ENCODE measurements at regions not wholly inside any gene's neighbourhood (a gene's known extent, or its start where the extent isn't known, plus 50 kb on each side); places are given as distances from the start of the nearest gene placed in this dataset.

DNA sequence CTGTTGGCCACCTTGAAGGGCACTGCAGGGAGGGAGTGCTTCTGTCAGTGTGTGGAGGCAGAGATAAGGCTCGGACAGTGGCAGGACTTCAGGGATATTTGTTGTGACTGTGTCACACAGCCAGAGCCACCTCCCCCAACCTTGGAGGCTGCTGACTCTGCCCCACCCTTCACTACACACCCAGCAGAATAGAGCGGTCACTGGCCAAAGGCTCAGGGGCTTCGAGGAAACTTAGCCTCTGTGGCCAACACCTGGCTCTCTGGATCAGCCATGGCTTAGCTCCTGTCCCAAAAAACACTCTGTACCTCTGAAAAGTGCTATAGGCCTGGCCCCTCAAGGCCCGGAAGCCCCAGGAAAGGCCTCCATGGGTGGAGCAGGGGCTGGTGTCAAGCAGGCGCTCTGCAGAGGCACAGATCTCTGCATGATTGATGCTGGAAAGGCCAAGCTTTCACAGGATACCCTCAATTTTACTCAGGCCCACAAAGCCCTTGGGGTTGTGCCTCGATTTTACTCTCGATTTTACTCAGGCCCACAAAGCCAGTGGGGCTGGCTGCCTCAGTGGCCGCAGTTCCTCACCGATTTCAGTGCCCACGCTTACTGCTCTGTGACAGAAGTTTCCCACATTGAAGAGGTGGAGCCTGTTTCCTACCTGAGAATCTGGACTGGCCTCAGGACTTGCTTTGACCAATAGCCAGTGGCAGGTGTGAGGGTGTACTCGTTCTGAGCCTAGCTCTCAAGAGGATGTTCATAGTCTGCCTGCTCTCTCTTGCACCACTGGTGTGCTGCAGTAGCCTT lies 113.2 kb upstream of the GPR26 start:
- no peaks in the 10 kb centered on the region for H3K36me3 ChIP-seq (ENCODE audit: control insufficient read depth in 2 of 2, extremely low read depth in 1 of 2, insufficient read depth in 2 of 2, low read length in 2 of 2)
- DNase-seq (ENCODE audit: low read depth, low spot score): no peak
- POLR2A ChIA-PET: no interaction called here
- no peak for TF ChIP-seq FOS (IDR thresholded peaks at IDR 0.05; ENCODE audit: borderline replicate concordance, insufficient read depth, low read length)
- TF ChIP-seq, protein P1, sequence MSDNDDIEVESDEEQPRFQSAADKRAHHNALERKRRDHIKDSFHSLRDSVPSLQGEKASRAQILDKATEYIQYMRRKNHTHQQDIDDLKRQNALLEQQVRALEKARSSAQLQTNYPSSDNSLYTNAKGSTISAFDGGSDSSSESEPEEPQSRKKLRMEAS (IDR thresholded peaks at IDR 0.05; ENCODE audit: insufficient read depth, insufficient read length): no peak
- TF ChIP-seq POLR2A (IDR thresholded peaks at IDR 0.05; ENCODE audit: low read depth, low read length): no peak
- TF ChIP-seq MYC (IDR thresholded peaks at IDR 0.05; ENCODE audit: low read depth, low read length): no peak
- TF ChIP-seq GATA2 (IDR thresholded peaks at IDR 0.05; ENCODE audit: insufficient read depth, insufficient read length, low read depth, low read length): no peak
- TF ChIP-seq JUN (IDR thresholded peaks at IDR 0.05; ENCODE audit: borderline replicate concordance, insufficient read depth, insufficient read length, low read depth): no peak
- TF ChIP-seq EZH2 (IDR thresholded peaks at IDR 0.05; ENCODE audit: borderline replicate concordance, low read depth, low read length, severe bottlenecking): no peak
- TF ChIP-seq CTCF (IDR thresholded peaks at IDR 0.05; ENCODE audit: extremely low read depth in 1 of 2, insufficient read depth in 1 of 2, low read depth in 1 of 2, low read length in 2 of 2): no peak
- TF ChIP-seq POLR2AphosphoS5 (IDR thresholded peaks at IDR 0.05; ENCODE audit: insufficient read depth, low read depth, low read length): no peak
- BruUV-seq (replicated peaks): no TSS peak
- H3K9ac ChIP-seq (replicated peaks; ENCODE audit: extremely low read depth, insufficient read depth, low read length): no peak overlapping the region
- FAIRE-seq: no peak
- CTCF ChIA-PET: no interaction called here
- H3K4me3 ChIP-seq (replicated peaks in 1 of 3; ENCODE audit: insufficient read depth in 1 of 3, low read depth in 1 of 3, low read length in 3 of 3): no peak overlapping the region
- no peak overlapping the region for H3K4me2 ChIP-seq (ENCODE audit: insufficient read depth, low read length)
- H3K79me2 ChIP-seq (ENCODE audit: control insufficient read depth, insufficient read depth, low read length): no peaks in the 10 kb centered on the region
- H3K27ac ChIP-seq (ENCODE audit: insufficient read depth, low read depth, low read length): no peak overlapping the region
- dilution Hi-C loops (cut with MboI; ENCODE audit: extremely low pct_ligation_motif_present, low sequenced_read_pairs) (no loop called here), intact Hi-C loops (cut with micrococcal nuclease) (no loop called here)
- no peaks in the 10 kb centered on the region for H4K20me1 ChIP-seq (replicated peaks; ENCODE audit: control insufficient read depth, extremely low read depth, insufficient read depth, low read length)
- no peak overlapping the region for H2AFZ ChIP-seq (ENCODE audit: low read depth, low read length)
- no peaks in the 10 kb centered on the region for H3K9me3 ChIP-seq (replicated peaks; ENCODE audit: control insufficient read depth, insufficient read depth, low read length)
- H3K4me1 ChIP-seq (ENCODE audit: control insufficient read depth, extremely low read depth, insufficient read depth, low read length): no peaks in the 10 kb centered on the region
- no peaks in the 10 kb centered on the region for H3K27me3 ChIP-seq (ENCODE audit: control insufficient read depth in 2 of 2, insufficient read depth in 2 of 2, low read length in 2 of 2)
- no peaks in the 10 kb centered on the region for H3K9me1 ChIP-seq (replicated peaks; ENCODE audit: control insufficient read depth, extremely low read depth, insufficient read depth, low read length)
